Adrenal gland (tissue), 9 donors: ENCODE measurements at regions not wholly inside any gene's neighbourhood (a gene's known extent, or its start where the extent isn't known, plus 50 kb on each side); places are given as distances from the start of the nearest gene placed in this dataset.

Experiments
- DNase-seq, 7 donors: peaks; one replicate each; pipeline ENCODE4 v3.0.0-alpha.2; 2019 to 2020
- H3K27ac ChIP-seq, 5 donors: fragments of 200-600 bp; sonication (generic) in 4 of 5; 1 replicate in 3 of 5; 2 replicates in 2 of 5; pipeline versions ENCODE4 v1.5.1 to v1.8.0; 2016 to 2020; ENCODE audit warnings: mild to moderate bottlenecking in 1 of 5
- H3K27me3 ChIP-seq: fragments of 200-600 bp; 2 replicates; pipeline ENCODE4 v1.8.0; 2021
- H3K36me3 ChIP-seq, 2 donors: fragments of 200-600 bp; replicated peaks in 1 of 2; 1 replicate in 1 of 2; 2 replicates in 1 of 2; pipeline versions ENCODE4 v1.5.1 to v1.8.0; 2018 to 2022
- H3K4me1 ChIP-seq, 2 donors: fragments of 200-600 bp; replicated peaks in 1 of 2; 1 replicate in 1 of 2; 2 replicates in 1 of 2; pipeline versions ENCODE4 v1.5.1 to v1.8.0; 2018 to 2021
- H3K4me3 ChIP-seq, 4 donors: fragments of 200-600 bp; sonication (generic) in 3 of 4; one replicate each; pipeline ENCODE4 v1.5.1; 2016 to 2018
- H3K9me3 ChIP-seq, 3 donors: fragments of 200-600 bp; sonication (generic) in 1 of 3; replicated peaks in 1 of 3; 1 replicate in 2 of 3; 2 replicates in 1 of 3; pipeline versions ENCODE4 v1.5.1 to v1.8.0; 2016 to 2021
- CTCF ChIP-seq, 6 experiments: fragments of 450-650 bp in 4 of 6; fragments of 200-600 bp in 2 of 6; sonication (generic) in 1 of 6; IDR thresholded peaks; 1 replicate in 5 of 6; 2 replicates in 1 of 6; pipeline versions ENCODE4 v1.5.1 to v1.8.0; 2016 to 2021; ENCODE audit warnings: antibody characterized with exemption in 6 of 6, mild to moderate bottlenecking in 2 of 6, moderate library complexity in 1 of 6
- POLR2A ChIP-seq, 2 donors: fragments of 450-650 bp; IDR thresholded peaks; one replicate each; pipeline ENCODE4 v1.6.1; 2017; ENCODE audit warnings: antibody characterized with exemption in 2 of 2, mild to moderate bottlenecking in 2 of 2, moderate library complexity in 1 of 2
- WGBS, 4 donors: extraction: QIAGEN DNeasy Blood & Tissue Kit in 2 of 4; methylation state at CpG; one replicate each; pipeline versions ENCODE4 v1.1.5 to v1.1.7; 2013 to 2017; 5-methylcytosine and 5-hydroxymethylcytosine counted together
- intact Hi-C, 2 donors: fragments of 100-400 bp; cut with DNase I; formaldehyde crosslinking; loops; one replicate each; pipeline versions ENCODE4 v1.14.1 to v1.15.0; 2022 to 2023
- donor health status: healthy with polysubstance abuse.
- donor health status: Bipolar disorder and iron deficiency.
- donor health status: DM: yes; HTN: yes; CAD: no.
- donor health status: DM: no; HTN: no; CAD: no.
- donor health status: DM: no; HTN: no; CAD: no.

GRCh38 chrX:148416142-148416541 is 84.3 kb upstream of the AFF2 start:
- Histone ChIP-seq H3K27me3 (no peaks in the 10 kb centered on the region), H3K4me1 (no peaks in the 10 kb centered on the region), H3K36me3 (no peaks in the 10 kb centered on the region), H3K27ac (no peak overlapping the region), H3K4me3 (no peak overlapping the region), H3K9me3 (no peaks in the 10 kb centered on the region)
- intact Hi-C loops = no loop called here
- no peak for DNase-seq
- WGBS, 4 donors = 71 to 81% (median 75%) methylated on average over 2 of the region's 2 CpGs
- TF ChIP-seq CTCF (IDR thresholded peaks at IDR 0.05) = no peak
- no peak for TF ChIP-seq POLR2A (IDR thresholded peaks at IDR 0.05)

- Histone ChIP-seq H3K36me3 (no peaks in the 10 kb centered on the region), H3K4me1 (no peaks in the 10 kb centered on the region), H3K9me3 (no peaks in the 10 kb centered on the region), H3K27me3 (no peaks in the 10 kb centered on the region), H3K27ac (no peak overlapping the region), H3K4me3 (no peak overlapping the region)
- no peak for TF ChIP-seq CTCF (IDR thresholded peaks at IDR 0.05)
- no peak for TF ChIP-seq POLR2A (IDR thresholded peaks at IDR 0.05)
- DNase-seq = no peak
- intact Hi-C loops = no loop called here
- 65 to 86% (median 71%) methylated on average over 4 of the region's 4 CpGs for WGBS, 4 donors
Observed at GRCh38 chrX:148416931-148417330, 83.5 kb upstream of the AFF2 start.

GRCh38 chrX:148417934-148418333 is 82.5 kb upstream of the AFF2 start:
- Histone ChIP-seq H3K27ac (no peak overlapping the region), H3K36me3 (no peaks in the 10 kb centered on the region), H3K4me3 (no peak overlapping the region), H3K4me1 (no peaks in the 10 kb centered on the region), H3K27me3 (no peaks in the 10 kb centered on the region), H3K9me3 (no peaks in the 10 kb centered on the region)
- no peak for TF ChIP-seq POLR2A (IDR thresholded peaks at IDR 0.05)
- no peak for TF ChIP-seq CTCF (IDR thresholded peaks at IDR 0.05)
- DNase-seq = no peak
- 49 to 84% (median 74%) methylated on average over 3 of the region's 3 CpGs for WGBS, 4 donors
- intact Hi-C loops = no loop called here

GRCh38 chrX:148422526-148422925 is 77.9 kb upstream of the AFF2 start:
- WGBS, 4 donors = 48 to 64% (median 55%) methylated on average over 4 of the region's 4 CpGs
- no peak overlapping the region for H3K4me3 ChIP-seq
- H3K9me3 ChIP-seq = no peaks in the 10 kb centered on the region
- H3K36me3 ChIP-seq = no peaks in the 10 kb centered on the region
- peak in 1 of 7 donors; percentile 4 for DNase-seq
- no peak overlapping the region for H3K27ac ChIP-seq
- intact Hi-C loops = no loop called here
- no peaks in the 10 kb centered on the region for H3K4me1 ChIP-seq
- no peaks in the 10 kb centered on the region for H3K27me3 ChIP-seq
- no peak for TF ChIP-seq POLR2A (IDR thresholded peaks at IDR 0.05)
- no peak for TF ChIP-seq CTCF (IDR thresholded peaks at IDR 0.05)
